ENCODE measurements at regions not wholly inside any gene's neighbourhood (a gene's known extent, or its start where the extent isn't known, plus 50 kb on each side); places are given as distances from the start of the nearest gene placed in this dataset.
"Not testable (repeated sequence)": the region's sequence is repeated elsewhere in the genome, so short reads cannot be mapped to it uniquely, and the experiment has no call there.

DNA sequence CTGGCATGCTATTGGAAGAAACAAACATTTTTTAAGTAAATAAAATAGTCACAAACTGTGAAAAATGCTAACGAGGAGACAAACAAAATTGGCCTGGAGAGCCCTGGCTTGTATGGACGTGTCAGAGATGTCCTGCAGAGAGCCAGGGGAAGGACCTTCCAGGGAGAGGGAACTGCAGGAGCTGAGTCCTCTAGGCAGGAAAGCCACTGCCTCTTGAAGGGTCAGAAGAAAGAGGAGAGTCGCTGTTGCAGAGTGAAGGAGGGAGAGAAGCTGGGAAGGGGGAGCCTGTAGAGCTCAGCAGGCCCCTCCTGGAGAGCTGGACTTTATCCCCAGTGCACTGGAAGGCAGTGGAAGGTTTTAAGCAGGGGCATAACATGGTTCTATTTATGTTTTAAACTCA is 80.3 kb upstream of the PWP1 start:
- Histone ChIP-seq H3K4me3 (ENCODE audit: low read depth in 1 of 2, low read length in 2 of 2) (no peak overlapping the region), H3K27ac (ENCODE audit: low read depth in 2 of 2, low read length in 1 of 2) (no peak overlapping the region), H3K4me1 (ENCODE audit: control insufficient read depth in 2 of 2, insufficient read depth in 2 of 2, low read length in 1 of 2) (no peaks in the 10 kb centered on the region), H3K36me3 (ENCODE audit: control insufficient read depth in 2 of 2, insufficient read depth in 2 of 2, low read length in 1 of 2) (no peaks in the 10 kb centered on the region), H3K9me3 (ENCODE audit: control insufficient read depth in 2 of 2, insufficient read depth in 1 of 2, low read depth in 1 of 2, low read length in 1 of 2) (no peaks in the 10 kb centered on the region), H3K27me3 (ENCODE audit: control insufficient read depth in 1 of 2, insufficient read depth in 2 of 2, low read length in 2 of 2) (no peaks in the 10 kb centered on the region)
- 50 to 52% methylated on average over 3 of the region's 3 CpGs for WGBS, 2 donors

- Histone ChIP-seq H3K9me3 (ENCODE audit: control insufficient read depth in 2 of 2, insufficient read depth in 1 of 2, low read depth in 1 of 2, low read length in 1 of 2) (no peaks in the 10 kb centered on the region), H3K4me3 (ENCODE audit: low read depth in 1 of 2, low read length in 2 of 2) (no peak overlapping the region)
- WGBS, 2 donors, result 35 to 36% methylated on average over 21 of the region's 21 CpGs
Observed at GRCh38 chr12:107607464-107608392, 77.9 kb upstream of the PWP1 start.

GRCh38 chr12:107608779-107609178 is 76.8 kb upstream of the PWP1 start:
- H3K36me3 ChIP-seq (ENCODE audit: control insufficient read depth in 2 of 2, insufficient read depth in 2 of 2, low read length in 1 of 2); H3K27ac ChIP-seq (ENCODE audit: low read depth in 2 of 2, low read length in 1 of 2); H3K4me1 ChIP-seq (ENCODE audit: control insufficient read depth in 2 of 2, insufficient read depth in 2 of 2, low read length in 1 of 2); H3K9me3 ChIP-seq (ENCODE audit: control insufficient read depth in 2 of 2, insufficient read depth in 1 of 2, low read depth in 1 of 2, low read length in 1 of 2); H3K4me3 ChIP-seq (ENCODE audit: low read depth in 1 of 2, low read length in 2 of 2); H3K27me3 ChIP-seq (ENCODE audit: control insufficient read depth in 1 of 2, insufficient read depth in 2 of 2, low read length in 2 of 2): not testable (repeated sequence)
- 93 to 95% methylated on average over 5 of the region's 5 CpGs for WGBS, 2 donors

More at GRCh38 chr12:107607464-107608392, 77.9 kb upstream of the PWP1 start:
- no peaks in the 10 kb centered on the region for H3K4me1 ChIP-seq (ENCODE audit: control insufficient read depth in 2 of 2, insufficient read depth in 2 of 2, low read length in 1 of 2)
- no peak overlapping the region for H3K27ac ChIP-seq (ENCODE audit: low read depth in 2 of 2, low read length in 1 of 2)
- H3K36me3 ChIP-seq (ENCODE audit: control insufficient read depth in 2 of 2, insufficient read depth in 2 of 2, low read length in 1 of 2), result no peaks in the 10 kb centered on the region
- H3K27me3 ChIP-seq (ENCODE audit: control insufficient read depth in 1 of 2, insufficient read depth in 2 of 2, low read length in 2 of 2), result no peaks in the 10 kb centered on the region

GRCh38 chr12:107610021-107610859 is 75.4 kb upstream of the PWP1 start:
- H3K4me1 ChIP-seq (ENCODE audit: control insufficient read depth in 2 of 2, insufficient read depth in 2 of 2, low read length in 1 of 2), result no peaks in the 10 kb centered on the region
- peaks cover 0 to 3% of the 10 kb centered on the region in 2 donors for H3K36me3 ChIP-seq (ENCODE audit: control insufficient read depth in 2 of 2, insufficient read depth in 2 of 2, low read length in 1 of 2)
- H3K4me3 ChIP-seq (ENCODE audit: low read depth in 1 of 2, low read length in 2 of 2), result no peak overlapping the region
- 54 to 66% methylated on average over 20 of the region's 20 CpGs for WGBS, 2 donors
- H3K9me3 ChIP-seq (ENCODE audit: control insufficient read depth in 2 of 2, insufficient read depth in 1 of 2, low read depth in 1 of 2, low read length in 1 of 2), result no peaks in the 10 kb centered on the region
- H3K27ac ChIP-seq (ENCODE audit: low read depth in 2 of 2, low read length in 1 of 2), result no peak overlapping the region
- no peaks in the 10 kb centered on the region for H3K27me3 ChIP-seq (ENCODE audit: control insufficient read depth in 1 of 2, insufficient read depth in 2 of 2, low read length in 2 of 2)

DNA sequence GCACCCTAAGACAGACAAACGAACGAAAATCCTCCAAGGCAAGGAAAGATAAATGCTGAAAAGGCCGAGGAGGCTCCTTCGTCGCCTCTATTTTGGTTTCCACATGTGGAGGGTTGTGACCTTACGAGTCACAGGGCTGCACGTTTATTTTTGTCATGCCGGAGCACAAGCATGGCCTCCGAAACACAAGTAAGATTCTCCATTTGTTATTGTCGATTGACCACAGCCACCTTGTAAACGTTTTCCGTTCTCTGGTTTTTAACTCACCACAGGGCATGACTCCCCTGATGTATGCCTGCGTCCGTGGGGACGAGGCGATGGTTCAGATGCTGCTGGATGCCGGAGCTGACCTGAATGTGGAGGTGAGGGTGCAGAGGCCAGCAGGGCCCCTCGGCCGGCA is 73.1 kb upstream of the PWP1 start:
- Histone ChIP-seq H3K36me3 (ENCODE audit: control insufficient read depth in 2 of 2, insufficient read depth in 2 of 2, low read length in 1 of 2) (peaks cover 0 to 14% of the 10 kb centered on the region in 2 donors), H3K27ac (ENCODE audit: low read depth in 2 of 2, low read length in 1 of 2) (no peak overlapping the region), H3K27me3 (ENCODE audit: control insufficient read depth in 1 of 2, insufficient read depth in 2 of 2, low read length in 2 of 2) (no peaks in the 10 kb centered on the region), H3K9me3 (ENCODE audit: control insufficient read depth in 2 of 2, insufficient read depth in 1 of 2, low read depth in 1 of 2, low read length in 1 of 2) (no peaks in the 10 kb centered on the region), H3K4me1 (ENCODE audit: control insufficient read depth in 2 of 2, insufficient read depth in 2 of 2, low read length in 1 of 2) (no peaks in the 10 kb centered on the region), H3K4me3 (ENCODE audit: low read depth in 1 of 2, low read length in 2 of 2) (no peak overlapping the region)
- 71 to 76% methylated on average over 19 of the region's 19 CpGs for WGBS, 2 donors

GRCh38 chr12:107616941-107617340 is 68.7 kb upstream of the PWP1 start:
- H3K4me1 ChIP-seq (ENCODE audit: control insufficient read depth in 2 of 2, insufficient read depth in 2 of 2, low read length in 1 of 2), result no peaks in the 10 kb centered on the region
- H3K9me3 ChIP-seq (ENCODE audit: control insufficient read depth in 2 of 2, insufficient read depth in 1 of 2, low read depth in 1 of 2, low read length in 1 of 2), result no peaks in the 10 kb centered on the region
- H3K27me3 ChIP-seq (ENCODE audit: control insufficient read depth in 1 of 2, insufficient read depth in 2 of 2, low read length in 2 of 2), result no peaks in the 10 kb centered on the region
- 90 to 97% methylated on average over 6 of the region's 6 CpGs for WGBS, 2 donors
- no peak overlapping the region for H3K4me3 ChIP-seq (ENCODE audit: low read depth in 1 of 2, low read length in 2 of 2)
- H3K27ac ChIP-seq (ENCODE audit: low read depth in 2 of 2, low read length in 1 of 2), result no peak overlapping the region
- H3K36me3 ChIP-seq (ENCODE audit: control insufficient read depth in 2 of 2, insufficient read depth in 2 of 2, low read length in 1 of 2), result peaks cover 4 to 37% of the 10 kb centered on the region in 2 donors

GRCh38 chr12:107618106-107618505 is 67.5 kb upstream of the PWP1 start:
- Histone ChIP-seq H3K27me3 (ENCODE audit: control insufficient read depth in 1 of 2, insufficient read depth in 2 of 2, low read length in 2 of 2) (no peaks in the 10 kb centered on the region), H3K9me3 (ENCODE audit: control insufficient read depth in 2 of 2, insufficient read depth in 1 of 2, low read depth in 1 of 2, low read length in 1 of 2) (no peaks in the 10 kb centered on the region), H3K4me1 (ENCODE audit: control insufficient read depth in 2 of 2, insufficient read depth in 2 of 2, low read length in 1 of 2) (no peaks in the 10 kb centered on the region), H3K27ac (ENCODE audit: low read depth in 2 of 2, low read length in 1 of 2) (no peak overlapping the region), H3K36me3 (ENCODE audit: control insufficient read depth in 2 of 2, insufficient read depth in 2 of 2, low read length in 1 of 2) (peaks cover 4 to 37% of the 10 kb centered on the region in 2 donors), H3K4me3 (ENCODE audit: low read depth in 1 of 2, low read length in 2 of 2) (no peak overlapping the region)
- 91 to 94% methylated on average over 15 of the region's 15 CpGs for WGBS, 2 donors

GRCh38 chr12:107619831-107620230 is 65.8 kb upstream of the PWP1 start:
- Histone ChIP-seq H3K4me3 (ENCODE audit: low read depth in 1 of 2, low read length in 2 of 2) (no peak overlapping the region), H3K27ac (ENCODE audit: low read depth in 2 of 2, low read length in 1 of 2) (no peak overlapping the region), H3K36me3 (ENCODE audit: control insufficient read depth in 2 of 2, insufficient read depth in 2 of 2, low read length in 1 of 2) (peaks cover 4 to 33% of the 10 kb centered on the region in 2 donors), H3K9me3 (ENCODE audit: control insufficient read depth in 2 of 2, insufficient read depth in 1 of 2, low read depth in 1 of 2, low read length in 1 of 2) (no peaks in the 10 kb centered on the region), H3K27me3 (ENCODE audit: control insufficient read depth in 1 of 2, insufficient read depth in 2 of 2, low read length in 2 of 2) (no peaks in the 10 kb centered on the region), H3K4me1 (ENCODE audit: control insufficient read depth in 2 of 2, insufficient read depth in 2 of 2, low read length in 1 of 2) (no peaks in the 10 kb centered on the region)
- 83 to 86% methylated on average over 13 of the region's 13 CpGs for WGBS, 2 donors

GRCh38 chr12:107622001-107622400 is 63.6 kb upstream of the PWP1 start:
- Histone ChIP-seq H3K9me3 (ENCODE audit: control insufficient read depth in 2 of 2, insufficient read depth in 1 of 2, low read depth in 1 of 2, low read length in 1 of 2) (no peaks in the 10 kb centered on the region), H3K4me1 (ENCODE audit: control insufficient read depth in 2 of 2, insufficient read depth in 2 of 2, low read length in 1 of 2) (no peaks in the 10 kb centered on the region), H3K4me3 (ENCODE audit: low read depth in 1 of 2, low read length in 2 of 2) (no peak overlapping the region), H3K27me3 (ENCODE audit: control insufficient read depth in 1 of 2, insufficient read depth in 2 of 2, low read length in 2 of 2) (no peaks in the 10 kb centered on the region), H3K36me3 (ENCODE audit: control insufficient read depth in 2 of 2, insufficient read depth in 2 of 2, low read length in 1 of 2) (peaks cover 4 to 24% of the 10 kb centered on the region in 2 donors), H3K27ac (ENCODE audit: low read depth in 2 of 2, low read length in 1 of 2) (no peak overlapping the region)
- 62 to 70% methylated on average over 8 of the region's 8 CpGs for WGBS, 2 donors
